ENCODE measurements at regions not wholly inside any gene's neighbourhood (a gene's known extent, or its start where the extent isn't known, plus 50 kb on each side); places are given as distances from the start of the nearest gene placed in this dataset.

GRCh38 chr9:1599961-1600360, 415.2 kb upstream of the SMARCA2 start:
- Histone ChIP-seq H2AFZ (ENCODE audit: low read depth, low read length) (no peak overlapping the region), H3K4me3 (ENCODE audit: low read depth in 1 of 2, low read length in 2 of 2) (no peak overlapping the region), H3K27ac (ENCODE audit: low read length) (no peak overlapping the region), H3K9me3 (ENCODE audit: insufficient read depth, low read length, severe bottlenecking) (no peaks in the 10 kb centered on the region), H3K79me2 (ENCODE audit: insufficient read depth, low read length) (no peaks in the 10 kb centered on the region), H3K9ac (ENCODE audit: low read depth, low read length) (no peak overlapping the region), H3K27me3 (ENCODE audit: insufficient read depth, low read length, poor library complexity) (no peaks in the 10 kb centered on the region), H4K20me1 (ENCODE audit: insufficient read depth, low read length) (no peaks in the 10 kb centered on the region), H3K36me3 (ENCODE audit: insufficient read depth, low read length) (no peaks in the 10 kb centered on the region), H3K4me1 (ENCODE audit: insufficient read depth, low read length) (no peaks in the 10 kb centered on the region), H3K4me2 (ENCODE audit: insufficient read depth, low read length) (no peak overlapping the region)
- no peak for TF ChIP-seq EZH2 (IDR thresholded peaks at IDR 0.05; ENCODE audit: borderline replicate concordance, low read depth, low read length, severe bottlenecking)
- TF ChIP-seq, protein P1, sequence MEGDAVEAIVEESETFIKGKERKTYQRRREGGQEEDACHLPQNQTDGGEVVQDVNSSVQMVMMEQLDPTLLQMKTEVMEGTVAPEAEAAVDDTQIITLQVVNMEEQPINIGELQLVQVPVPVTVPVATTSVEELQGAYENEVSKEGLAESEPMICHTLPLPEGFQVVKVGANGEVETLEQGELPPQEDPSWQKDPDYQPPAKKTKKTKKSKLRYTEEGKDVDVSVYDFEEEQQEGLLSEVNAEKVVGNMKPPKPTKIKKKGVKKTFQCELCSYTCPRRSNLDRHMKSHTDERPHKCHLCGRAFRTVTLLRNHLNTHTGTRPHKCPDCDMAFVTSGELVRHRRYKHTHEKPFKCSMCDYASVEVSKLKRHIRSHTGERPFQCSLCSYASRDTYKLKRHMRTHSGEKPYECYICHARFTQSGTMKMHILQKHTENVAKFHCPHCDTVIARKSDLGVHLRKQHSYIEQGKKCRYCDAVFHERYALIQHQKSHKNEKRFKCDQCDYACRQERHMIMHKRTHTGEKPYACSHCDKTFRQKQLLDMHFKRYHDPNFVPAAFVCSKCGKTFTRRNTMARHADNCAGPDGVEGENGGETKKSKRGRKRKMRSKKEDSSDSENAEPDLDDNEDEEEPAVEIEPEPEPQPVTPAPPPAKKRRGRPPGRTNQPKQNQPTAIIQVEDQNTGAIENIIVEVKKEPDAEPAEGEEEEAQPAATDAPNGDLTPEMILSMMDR (IDR thresholded peaks at IDR 0.05; ENCODE audit: borderline replicate concordance, extremely low read depth, low read length, poor library complexity, severe bottlenecking) = no peak
- no peak for ATAC-seq (ENCODE audit: insufficient read depth, low read depth)
- no peak for DNase-seq

- no peaks in the 10 kb centered on the region for H3K27me3 ChIP-seq (ENCODE audit: insufficient read depth, low read length, poor library complexity)
- H3K4me1 ChIP-seq (ENCODE audit: insufficient read depth, low read length) = no peaks in the 10 kb centered on the region
- ATAC-seq (ENCODE audit: insufficient read depth, low read depth) (peak; percentile 74; the same call in 2 of the 3 replicates), DNase-seq (peak; percentile 4)
- no peaks in the 10 kb centered on the region for H3K36me3 ChIP-seq (ENCODE audit: insufficient read depth, low read length)
- H3K9me3 ChIP-seq (ENCODE audit: insufficient read depth, low read length, severe bottlenecking) = no peaks in the 10 kb centered on the region
- no peak overlapping the region for H3K4me2 ChIP-seq (ENCODE audit: insufficient read depth, low read length)
- TF ChIP-seq, protein P1 (IDR thresholded peaks at IDR 0.05; ENCODE audit: borderline replicate concordance, extremely low read depth, low read length, poor library complexity, severe bottlenecking) = peak; percentile 67
- no peak for TF ChIP-seq EZH2 (IDR thresholded peaks at IDR 0.05; ENCODE audit: borderline replicate concordance, low read depth, low read length, severe bottlenecking)
- no peak overlapping the region for H3K9ac ChIP-seq (ENCODE audit: low read depth, low read length)
- no peaks in the 10 kb centered on the region for H3K79me2 ChIP-seq (ENCODE audit: insufficient read depth, low read length)
- no peak overlapping the region for H3K4me3 ChIP-seq (ENCODE audit: low read depth in 1 of 2, low read length in 2 of 2)
- no peak overlapping the region for H2AFZ ChIP-seq (ENCODE audit: low read depth, low read length)
- H3K27ac ChIP-seq (ENCODE audit: low read length) = no peak overlapping the region
- H4K20me1 ChIP-seq (ENCODE audit: insufficient read depth, low read length) = no peaks in the 10 kb centered on the region
Observed at GRCh38 chr9:1604942-1605560, 410.1 kb upstream of the SMARCA2 start.

- Histone ChIP-seq H3K9ac (ENCODE audit: low read depth, low read length) (no peak overlapping the region), H2AFZ (ENCODE audit: low read depth, low read length) (no peak overlapping the region), H3K27ac (ENCODE audit: low read length) (no peak overlapping the region), H3K4me1 (ENCODE audit: insufficient read depth, low read length) (no peaks in the 10 kb centered on the region), H3K79me2 (ENCODE audit: insufficient read depth, low read length) (no peaks in the 10 kb centered on the region), H3K9me3 (ENCODE audit: insufficient read depth, low read length, severe bottlenecking) (no peaks in the 10 kb centered on the region), H3K4me3 (ENCODE audit: low read depth in 1 of 2, low read length in 2 of 2) (no peak overlapping the region), H3K27me3 (ENCODE audit: insufficient read depth, low read length, poor library complexity) (no peaks in the 10 kb centered on the region), H3K4me2 (ENCODE audit: insufficient read depth, low read length) (no peak overlapping the region), H4K20me1 (ENCODE audit: insufficient read depth, low read length) (no peaks in the 10 kb centered on the region), H3K36me3 (ENCODE audit: insufficient read depth, low read length) (no peaks in the 10 kb centered on the region)
- ATAC-seq (ENCODE audit: insufficient read depth, low read depth) (no peak), DNase-seq (no peak)
- no peak for TF ChIP-seq EZH2 (IDR thresholded peaks at IDR 0.05; ENCODE audit: borderline replicate concordance, low read depth, low read length, severe bottlenecking)
Observed at GRCh38 chr9:1606253-1606652, 408.9 kb upstream of the SMARCA2 start.

- Histone ChIP-seq H3K4me3 (ENCODE audit: low read depth in 1 of 2, low read length in 2 of 2) (no peak overlapping the region), H2AFZ (ENCODE audit: low read depth, low read length) (no peak overlapping the region), H3K27ac (ENCODE audit: low read length) (no peak overlapping the region), H3K36me3 (ENCODE audit: insufficient read depth, low read length) (no peaks in the 10 kb centered on the region), H3K4me2 (ENCODE audit: insufficient read depth, low read length) (no peak overlapping the region), H3K9ac (ENCODE audit: low read depth, low read length) (no peak overlapping the region), H3K9me3 (ENCODE audit: insufficient read depth, low read length, severe bottlenecking) (no peaks in the 10 kb centered on the region), H4K20me1 (ENCODE audit: insufficient read depth, low read length) (no peaks in the 10 kb centered on the region), H3K4me1 (ENCODE audit: insufficient read depth, low read length) (no peaks in the 10 kb centered on the region), H3K27me3 (ENCODE audit: insufficient read depth, low read length, poor library complexity) (peaks cover 4% of the 10 kb centered on the region), H3K79me2 (ENCODE audit: insufficient read depth, low read length) (no peaks in the 10 kb centered on the region)
- DNase-seq (no peak), ATAC-seq (ENCODE audit: insufficient read depth, low read depth) (no peak)
- TF ChIP-seq, protein P1 (IDR thresholded peaks at IDR 0.05; ENCODE audit: borderline replicate concordance, extremely low read depth, low read length, poor library complexity, severe bottlenecking) = no peak
- TF ChIP-seq EZH2 (IDR thresholded peaks at IDR 0.05; ENCODE audit: borderline replicate concordance, low read depth, low read length, severe bottlenecking) = no peak
Observed at GRCh38 chr9:1612886-1613285, 402.3 kb upstream of the SMARCA2 start.

Measured in DND-41 (cell line).